NCI-H2171 treated with DMSO at 0.1 percent for 48 hours (cell line): ENCODE measurements at regions not wholly inside any gene's neighbourhood (a gene's known extent, or its start where the extent isn't known, plus 50 kb on each side); places are given as distances from the start of the nearest gene placed in this dataset.

Experiments used
- DNase-seq: peaks from one replicate; lab custom pipeline; 2025; lab: John Stamatoyannopoulos, UW

- DNase-seq, result no peak
Observed at GRCh38 chr22:46090631-46091201, 59.6 kb upstream of the PPARA start.

GRCh38 chr22:46091277-46091977 lies 58.9 kb upstream of the PPARA start:
- DNase-seq, result no peak

GRCh38 chr22:46092011-46092410 lies 58.3 kb upstream of the PPARA start:
- no peak for DNase-seq

GRCh38 chr22:46092670-46093410 lies 57.5 kb upstream of the PPARA start:
- no peak for DNase-seq

- no peak for DNase-seq
Observed at GRCh38 chr22:46093796-46094195, 56.5 kb upstream of the PPARA start.

GRCh38 chr22:46094676-46095075 lies 55.6 kb upstream of the PPARA start:
- DNase-seq, result no peak

- DNase-seq, result no peak
Observed at GRCh38 chr22:46096051-46096450, 54.3 kb upstream of the PPARA start.

- no peak for DNase-seq
Observed at GRCh38 chr22:46096706-46097230, 53.6 kb upstream of the PPARA start.

- no peak for DNase-seq
Observed at GRCh38 chr22:46097268-46097900, 52.9 kb upstream of the PPARA start.

- DNase-seq, result no peak
Observed at GRCh38 chr22:46098525-46099475, 51.5 kb upstream of the PPARA start.

GRCh38 chr22:46099740-46100139 lies 50.6 kb upstream of the PPARA start:
- no peak for DNase-seq

- no peak for DNase-seq
Observed at GRCh38 chr22:46100401-46101105, 49.8 kb upstream of the PPARA start.
